HG02678 (cell line): ENCODE measurements at regions not wholly inside any gene's neighbourhood (a gene's known extent, or its start where the extent isn't known, plus 50 kb on each side); places are given as distances from the start of the nearest gene placed in this dataset.
"Not testable (repeated sequence)": the region's sequence is repeated elsewhere in the genome, so short reads cannot be mapped to it uniquely, and the experiment has no call there.

Experiments used
- ATAC-seq: cut with Tn5 transposase; IDR thresholded peaks from one replicate; pipeline ENCODE4 v1.9.1; 2021; ENCODE audit warnings: mild to moderate bottlenecking, moderate library complexity; ENCODE audit not compliant: unreplicated experiment

DNA sequence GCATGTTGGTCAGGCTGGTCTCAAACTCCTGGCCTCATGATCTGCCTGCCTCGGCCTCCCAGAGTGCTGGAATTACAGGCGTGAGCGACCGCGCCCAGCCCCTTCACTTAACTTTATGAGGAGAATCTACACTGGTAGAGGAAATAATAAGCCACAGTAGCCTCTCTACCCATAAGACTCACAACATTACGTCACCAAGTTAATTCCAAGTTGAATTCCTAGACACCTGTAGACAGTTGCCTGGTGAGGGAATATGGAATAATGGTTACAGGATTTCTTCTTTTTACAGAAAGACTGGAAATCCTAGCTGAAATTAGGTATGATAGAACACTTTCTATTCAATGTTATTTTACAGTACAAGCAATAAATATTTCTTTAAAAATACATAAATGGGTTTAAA, 854.5 kb upstream of the EYS start:
- ATAC-seq: no peak

DNA sequence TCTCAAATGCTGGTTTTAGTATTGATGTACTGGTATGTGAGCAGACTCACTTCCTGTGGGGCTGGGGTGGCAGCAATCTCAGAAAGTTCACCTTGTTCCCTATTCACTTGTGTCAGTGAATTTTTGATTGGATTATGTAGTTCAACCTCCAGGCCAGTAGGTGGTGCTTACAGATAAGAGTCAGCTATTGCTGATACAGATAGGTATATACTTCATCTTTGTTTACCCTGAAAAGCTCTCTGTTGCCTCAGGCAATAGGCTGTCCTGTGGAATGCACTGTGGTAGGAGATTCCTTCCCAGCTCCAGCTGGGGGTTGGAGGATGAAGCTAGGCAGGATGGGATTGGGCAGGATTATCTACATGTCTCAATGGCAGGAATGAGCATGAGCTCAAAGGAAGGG, 851.2 kb upstream of the EYS start:
- no peak for ATAC-seq

DNA sequence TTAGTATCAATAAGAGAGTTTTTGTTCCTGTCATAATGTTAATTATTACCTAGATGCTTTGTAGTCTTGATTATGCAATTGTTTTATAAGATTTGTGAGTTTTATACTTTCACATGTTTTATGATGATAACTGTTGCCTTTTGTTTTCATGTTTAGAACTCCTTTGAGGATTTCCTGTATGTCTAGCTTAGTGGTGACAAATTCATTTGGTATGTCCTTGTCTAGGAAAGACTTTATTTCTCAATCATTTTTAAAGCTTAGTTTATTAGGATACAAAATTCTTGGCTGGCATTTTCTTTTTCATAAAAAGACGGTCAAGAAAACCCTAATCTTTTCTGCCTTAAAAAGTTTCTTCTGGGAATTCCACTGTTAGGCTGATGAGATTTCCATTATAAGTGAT, 849.9 kb upstream of the EYS start:
- no peak for ATAC-seq

DNA sequence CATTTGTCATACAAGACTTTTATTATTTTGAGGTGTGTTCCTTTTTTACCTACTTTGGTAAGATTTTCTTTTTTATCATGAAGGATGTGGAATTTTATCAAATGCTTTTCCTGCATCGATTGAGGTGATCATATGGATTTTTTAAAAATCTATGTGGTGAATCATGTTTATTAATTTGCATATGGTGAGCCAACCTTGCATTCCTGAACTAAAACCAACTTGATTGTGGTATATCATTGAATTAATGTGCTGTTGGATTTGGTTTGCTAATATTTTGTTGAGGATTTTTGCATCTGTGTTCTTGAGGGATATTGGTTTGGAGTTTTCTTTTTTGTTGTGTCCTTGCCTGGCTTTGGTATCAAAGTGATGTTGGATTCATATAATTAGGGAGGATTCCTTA, 848.1 kb upstream of the EYS start:
- no peak for ATAC-seq

DNA sequence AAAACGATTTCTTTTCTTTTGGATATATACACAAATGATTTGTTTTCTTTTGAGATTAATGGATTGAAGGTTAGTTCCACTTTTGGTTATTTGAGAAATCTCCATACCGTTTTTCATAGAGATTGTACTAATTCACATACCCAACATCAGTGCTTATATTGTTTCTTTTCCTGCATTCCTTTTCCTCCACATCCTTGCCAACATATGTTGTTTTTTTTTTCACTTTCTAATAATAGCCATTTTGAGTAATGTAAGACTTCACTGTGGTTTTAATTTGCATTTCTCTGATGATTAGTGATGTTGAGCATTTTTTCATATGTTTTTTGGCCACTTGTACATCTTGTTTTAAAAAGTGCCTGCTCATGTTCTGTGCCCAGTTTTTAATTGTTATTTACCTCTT, 846.4 kb upstream of the EYS start:
- ATAC-seq: no peak

DNA sequence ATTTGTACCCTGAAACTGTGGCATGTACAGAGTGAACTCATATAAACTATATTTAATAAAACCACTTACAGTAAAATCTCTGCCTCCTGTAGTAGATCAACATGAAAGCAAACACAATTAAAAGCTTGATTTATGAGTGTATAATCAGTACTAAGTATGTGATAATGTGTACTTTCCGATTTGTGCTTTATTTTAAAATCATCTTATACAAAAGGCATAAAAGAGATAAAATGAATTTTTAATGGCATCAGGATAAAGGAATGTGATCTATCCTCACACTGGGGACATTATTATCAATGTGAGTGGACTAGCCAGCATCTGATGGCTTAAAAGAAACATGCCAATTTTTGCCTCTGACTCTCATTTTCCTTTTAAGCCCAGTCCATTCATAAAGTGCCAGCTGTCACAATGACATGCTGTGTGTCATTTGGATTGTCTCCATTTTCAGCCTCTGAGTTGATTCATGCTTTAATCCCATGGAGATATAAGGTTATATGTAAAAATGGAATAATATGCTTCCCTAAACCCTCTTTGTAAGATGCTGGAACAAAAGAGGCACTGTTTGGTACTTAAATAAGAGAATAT, 831.6 kb upstream of the EYS start:
- no peak for ATAC-seq

DNA sequence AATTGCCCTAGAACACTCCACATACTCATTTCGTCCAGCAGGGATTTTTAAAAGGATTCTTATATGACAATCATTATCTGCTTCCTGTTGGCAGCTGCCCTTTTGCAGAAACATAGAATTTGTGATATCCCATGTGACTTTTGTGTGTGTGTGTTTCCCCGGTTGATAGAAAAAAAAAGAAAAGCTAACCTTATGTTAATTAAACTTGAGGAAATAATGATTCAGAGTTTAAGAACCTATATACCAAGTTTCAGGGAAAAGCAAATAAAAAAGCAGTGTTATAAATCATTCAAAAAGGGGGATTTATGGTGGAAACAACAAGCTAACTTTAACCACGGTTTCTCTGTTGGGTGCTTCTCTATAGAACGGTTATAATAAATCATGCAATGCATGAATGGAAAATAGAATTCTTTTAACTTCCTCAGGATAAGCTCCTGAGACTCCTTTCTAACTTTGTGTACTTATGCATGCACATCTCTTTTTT, 826.9 kb upstream of the EYS start:
- ATAC-seq: no peak

DNA sequence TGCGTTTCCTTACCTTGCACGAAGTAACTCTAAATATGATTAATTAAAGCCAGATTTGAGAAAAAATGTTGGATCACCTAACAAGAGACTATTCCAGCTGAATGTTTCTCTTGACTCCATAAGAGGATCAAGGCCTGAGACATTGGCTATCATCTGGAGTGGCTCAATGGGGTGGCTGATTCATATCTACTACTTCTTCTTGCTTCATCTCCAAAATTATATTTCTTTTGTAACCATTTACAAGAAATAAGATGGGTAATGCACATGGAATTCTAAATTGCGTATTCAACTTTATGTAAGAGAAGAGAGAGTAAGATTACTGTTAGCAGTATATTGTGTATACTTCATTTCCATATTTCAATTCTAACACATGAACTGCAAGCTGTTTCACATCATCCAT, 819.0 kb upstream of the EYS start:
- no peak for ATAC-seq

DNA sequence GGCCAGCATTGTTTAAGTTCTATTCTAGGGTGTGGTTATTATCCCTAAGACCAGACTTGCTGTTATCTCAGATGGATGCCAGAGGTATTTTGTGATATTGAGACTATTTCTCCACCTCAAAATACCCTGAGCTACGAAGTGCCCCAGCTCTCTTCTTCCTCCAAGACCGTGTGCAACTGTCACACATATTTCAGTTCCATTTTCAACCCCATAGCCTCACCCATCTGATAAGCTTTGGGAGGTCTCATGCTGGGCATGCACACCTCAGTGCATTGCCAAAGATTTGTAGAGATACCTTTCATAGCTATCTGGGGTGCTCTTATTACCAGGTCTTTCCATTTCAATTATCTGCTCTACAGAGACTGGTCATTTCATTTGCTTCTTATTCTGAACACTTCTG, 815.8 kb upstream of the EYS start:
- ATAC-seq: no peak

DNA sequence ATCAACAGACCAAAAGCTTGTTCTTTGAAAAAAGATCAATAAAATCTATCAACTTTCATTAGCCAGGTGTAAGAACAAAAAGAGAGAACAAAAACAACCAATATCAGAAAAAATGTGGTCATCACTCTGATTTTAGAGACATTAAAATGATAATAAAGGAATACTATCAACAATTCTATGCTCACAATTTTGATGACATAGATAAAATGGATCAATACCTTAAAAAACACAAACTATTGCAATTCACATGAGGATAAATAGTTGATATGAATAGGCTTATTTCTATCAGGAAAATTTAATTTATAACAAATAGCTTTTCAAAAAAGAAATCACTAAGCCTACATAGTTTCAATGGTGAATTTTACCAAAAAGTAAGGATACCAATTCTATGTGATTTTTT, 809.4 kb upstream of the EYS start:
- no peak for ATAC-seq

DNA sequence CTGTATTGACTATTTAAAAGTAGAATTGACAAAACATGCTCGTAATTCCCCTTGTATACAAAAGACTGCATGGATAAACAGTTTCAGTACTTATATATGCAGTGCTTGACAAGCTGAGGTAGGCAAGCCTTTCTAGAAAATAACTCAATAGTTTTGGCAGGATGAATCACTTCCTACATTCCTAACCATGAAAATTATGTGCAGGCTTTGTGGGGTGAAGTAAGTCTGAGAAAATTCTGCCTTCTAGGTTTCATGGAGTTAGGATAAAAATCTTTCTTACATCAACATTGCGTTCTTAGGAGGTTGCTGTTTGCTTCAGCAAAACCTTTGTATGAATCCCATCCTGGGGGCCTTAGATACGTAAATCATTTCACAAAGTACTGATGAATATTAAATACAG, 801.4 kb upstream of the EYS start:
- ATAC-seq: no peak

DNA sequence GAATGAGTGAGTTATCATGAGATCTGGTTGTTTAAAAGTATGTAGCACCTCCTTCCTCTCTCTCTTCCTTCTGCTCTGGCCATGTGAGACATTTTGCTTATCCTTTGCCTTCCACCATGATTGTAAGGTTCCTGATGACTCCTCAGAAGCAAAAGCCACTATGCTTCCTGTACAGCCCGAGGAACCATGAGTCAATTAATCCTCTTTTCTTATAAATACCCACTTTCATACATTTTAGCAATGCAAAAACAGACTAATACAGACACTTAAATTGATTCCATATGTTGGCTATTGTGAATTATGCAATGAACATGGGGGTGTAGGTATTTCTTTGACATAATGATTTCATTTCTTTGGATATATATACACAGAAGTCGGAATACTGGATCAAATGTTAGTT, 792.8 kb upstream of the EYS start:
- ATAC-seq: no peak

DNA sequence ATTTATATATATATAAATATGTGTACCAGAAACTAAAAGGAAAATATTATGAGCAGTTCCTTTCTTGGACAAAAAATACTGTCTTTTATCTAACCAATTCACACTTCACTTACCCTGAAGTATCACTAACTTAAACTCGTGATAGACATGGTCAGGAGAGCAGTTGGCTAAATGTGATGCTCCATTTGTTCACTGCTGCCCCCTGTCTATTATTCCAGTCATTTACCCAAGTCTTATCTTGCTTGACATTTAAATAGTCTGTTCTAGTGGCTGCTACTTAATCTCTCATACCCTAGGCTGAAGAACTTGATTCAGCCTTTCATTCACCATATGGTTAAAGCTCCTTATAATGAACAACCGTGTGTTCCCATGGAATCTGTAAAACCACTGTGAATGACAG, 789.6 kb upstream of the EYS start:
- ATAC-seq: no peak

DNA sequence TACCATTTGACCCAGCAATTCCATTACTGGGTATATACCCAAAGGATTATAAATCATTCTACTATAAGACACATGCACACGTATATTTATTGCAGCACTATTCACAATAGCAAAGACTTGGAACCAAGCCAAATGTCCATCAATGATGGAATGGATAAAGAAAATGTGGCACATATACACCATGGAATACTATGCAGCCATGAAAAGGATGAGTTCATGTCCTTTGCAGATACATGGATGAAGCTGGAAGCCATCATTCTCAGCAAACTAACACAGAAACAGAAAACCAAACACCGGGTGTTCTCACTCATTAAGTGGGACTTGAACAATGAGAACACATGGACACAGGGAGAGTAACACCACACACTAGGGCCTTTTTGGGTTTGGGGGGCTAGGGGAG, 787.6 kb upstream of the EYS start:
- not testable (repeated sequence) for ATAC-seq

DNA sequence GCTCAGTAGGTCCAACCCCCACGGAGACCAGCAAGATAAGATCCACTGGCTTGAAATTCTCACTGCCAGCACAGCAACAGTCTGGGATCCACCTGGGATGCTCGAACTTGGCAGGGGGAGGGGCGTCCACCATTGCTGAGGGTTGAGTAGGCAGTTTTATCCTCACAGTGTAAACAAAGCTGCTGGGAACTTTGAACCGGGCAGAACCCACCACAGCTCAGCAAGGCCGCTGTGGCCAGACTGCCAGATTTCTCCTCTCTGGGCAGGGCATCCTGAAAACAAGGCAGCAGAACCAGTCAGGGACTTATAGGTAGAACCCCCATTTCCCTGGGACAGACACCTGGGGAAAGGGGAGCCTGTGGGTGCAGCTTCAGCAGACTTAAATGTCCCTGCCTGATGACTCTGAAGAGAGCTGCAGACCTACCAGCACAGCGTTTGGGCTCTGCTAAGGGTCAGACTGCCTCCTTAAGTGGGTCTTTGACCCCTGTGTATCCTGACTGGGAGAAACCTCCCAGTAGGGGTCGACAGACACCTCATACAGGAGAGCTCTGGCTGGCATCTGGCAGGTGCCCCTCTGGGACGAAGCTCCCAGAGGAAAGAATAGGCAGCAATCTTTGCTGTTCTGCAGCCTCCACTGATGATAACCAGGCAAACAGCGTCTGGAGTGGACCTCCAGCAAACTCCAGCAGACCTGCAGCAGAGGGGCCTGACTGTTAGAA, 782.4 kb upstream of the EYS start:
- ATAC-seq: no peak

DNA sequence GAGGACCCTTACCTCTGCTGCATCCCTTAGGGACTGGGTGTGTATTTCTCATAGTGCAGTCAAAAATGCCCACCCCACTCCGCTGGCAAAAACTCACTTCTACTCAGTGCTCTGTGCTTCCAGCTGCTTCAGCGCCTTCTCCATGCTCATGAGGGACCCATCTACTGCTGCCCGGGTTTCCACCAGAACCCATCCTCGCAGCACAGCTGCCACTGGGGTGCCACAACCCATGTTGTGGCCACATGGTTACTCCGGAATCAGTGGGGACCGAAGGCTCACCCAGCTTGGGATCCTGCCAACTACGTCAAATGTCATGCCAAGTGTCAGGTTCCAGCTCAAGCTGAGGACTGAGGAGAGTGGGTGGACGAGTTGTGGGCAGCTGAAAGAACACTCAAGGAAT, 774.2 kb upstream of the EYS start:
- ATAC-seq: no peak

DNA sequence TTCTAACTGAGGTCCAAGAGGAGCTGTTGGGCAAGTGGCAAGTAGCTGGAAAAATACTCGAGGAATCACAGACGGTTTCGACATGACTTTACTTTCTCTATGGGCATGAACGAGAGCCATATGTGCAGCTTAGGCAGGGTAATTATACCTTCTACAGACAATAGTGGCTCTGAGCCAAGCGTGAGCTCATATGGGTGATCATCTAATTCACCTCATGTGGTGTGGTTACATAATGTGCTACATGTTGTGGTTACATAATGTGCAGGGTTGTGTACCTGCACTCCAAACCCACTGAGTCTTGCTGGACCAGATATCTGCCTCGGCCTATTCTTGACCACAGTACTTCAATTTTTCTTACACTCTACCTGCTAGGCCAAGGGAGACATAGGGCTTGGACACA, 771.7 kb upstream of the EYS start:
- ATAC-seq: no peak

DNA sequence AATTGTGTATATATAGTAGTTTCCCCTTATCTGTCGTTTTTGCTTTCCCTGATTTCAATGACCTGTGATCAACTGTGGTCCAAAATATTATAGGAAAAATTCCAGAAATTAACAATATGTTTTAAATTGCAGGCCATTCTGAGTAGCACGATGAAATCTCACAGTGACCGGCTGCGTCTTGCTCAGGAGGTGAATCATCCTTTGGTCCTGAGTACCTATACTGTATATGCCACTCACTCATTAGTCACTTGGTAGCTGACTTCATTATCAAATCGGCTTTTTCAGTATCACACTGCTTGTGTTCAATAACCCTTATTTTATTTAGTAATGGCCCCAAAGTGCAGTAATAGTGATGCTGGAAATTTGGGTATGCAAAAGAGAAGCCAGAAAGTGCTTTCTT, 728.3 kb upstream of the EYS start:
- no peak for ATAC-seq

DNA sequence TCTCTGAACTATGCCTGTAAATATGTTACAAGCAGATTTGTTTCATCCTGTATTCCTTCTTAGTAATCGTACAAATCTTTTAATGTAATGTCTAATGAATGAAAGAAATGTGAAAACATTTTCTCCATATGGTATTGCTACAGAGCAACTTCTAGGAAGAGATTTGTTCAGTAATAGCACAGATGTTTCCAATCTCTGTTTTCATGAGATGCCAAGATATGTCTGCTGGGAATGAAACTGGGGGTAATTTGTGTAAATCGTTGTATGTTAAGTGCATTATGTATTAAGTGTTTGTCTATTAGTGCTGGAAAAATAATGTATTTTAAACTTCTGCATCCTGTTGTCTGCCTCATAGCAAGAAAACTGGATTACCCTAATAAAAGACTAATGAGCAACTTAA, 722.2 kb upstream of the EYS start:
- ATAC-seq: no peak

DNA sequence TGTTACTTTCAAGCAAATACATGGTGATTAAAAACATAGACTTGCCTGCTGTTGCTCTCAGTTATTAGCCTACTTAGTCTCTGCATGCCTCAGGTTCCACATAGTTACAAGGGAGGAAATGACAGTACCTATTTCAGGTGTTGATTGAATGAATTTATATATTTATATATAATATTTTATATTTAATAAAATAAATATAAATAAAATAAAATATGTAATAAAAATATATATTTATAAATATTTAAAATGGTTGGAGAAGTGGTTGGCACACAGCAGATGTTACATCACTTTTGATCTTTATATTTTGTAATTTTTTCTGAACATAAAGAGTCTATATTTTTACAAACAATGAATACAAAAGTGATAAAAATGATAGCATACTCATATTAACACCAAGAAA, 716.0 kb upstream of the EYS start:
- ATAC-seq: no peak

DNA sequence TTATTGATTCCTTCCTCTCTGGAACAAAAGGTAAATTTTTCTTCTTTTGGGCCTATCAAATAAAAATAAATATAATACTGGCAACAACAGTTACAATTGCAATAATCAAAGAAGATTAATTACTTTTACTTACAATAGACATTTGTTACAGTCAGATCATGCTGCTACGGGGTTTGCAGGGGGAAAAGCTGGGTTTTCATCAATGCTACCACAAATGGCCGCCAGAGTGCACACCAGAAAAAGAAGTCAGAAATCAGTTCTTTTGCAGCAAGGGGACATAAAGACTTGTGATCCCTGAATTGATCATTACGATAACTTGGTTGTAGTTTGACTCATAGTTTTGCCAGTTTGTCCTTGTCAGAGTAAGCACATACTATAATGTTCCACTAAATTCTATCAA, 714.5 kb upstream of the EYS start:
- ATAC-seq: no peak

DNA sequence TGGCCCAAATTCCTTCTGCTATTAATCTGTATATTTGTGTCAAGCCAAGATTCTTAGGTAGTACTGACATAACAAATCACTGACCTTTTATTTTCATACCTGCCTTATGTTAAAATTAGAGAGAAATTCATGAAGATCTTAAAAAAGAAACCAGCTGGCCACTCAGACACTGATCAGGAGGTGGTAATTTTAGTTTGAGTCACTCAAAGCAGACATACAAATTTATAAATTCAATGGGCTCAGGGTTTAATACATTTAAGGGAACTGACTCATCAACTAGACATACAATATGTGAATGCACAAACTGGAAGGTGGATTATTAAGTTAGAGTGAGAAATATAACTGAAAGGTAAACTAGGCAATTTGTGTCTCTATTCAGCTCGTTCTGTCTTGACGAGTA, 711.9 kb upstream of the EYS start:
- ATAC-seq: no peak

DNA sequence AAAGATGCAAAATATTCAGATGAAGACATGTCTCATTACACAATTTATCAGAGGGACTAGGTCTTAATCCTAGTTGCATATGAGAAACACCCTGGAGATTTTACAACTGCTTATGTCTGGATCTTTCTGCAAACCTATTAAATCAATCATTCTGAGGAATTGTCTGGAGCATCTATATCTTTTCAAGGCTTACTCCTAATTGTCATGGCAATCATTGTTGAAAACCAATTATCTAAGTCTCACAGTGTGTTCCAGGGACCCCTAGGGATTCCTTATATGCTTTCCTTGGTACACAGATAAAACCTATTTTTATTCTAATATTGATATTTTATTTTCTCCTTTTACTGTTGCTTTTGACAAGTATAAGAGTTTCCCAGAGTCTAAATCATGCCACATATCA, 696.9 kb upstream of the EYS start:
- no peak for ATAC-seq
